ENCODE measurements at regions not wholly inside any gene's neighbourhood (a gene's known extent, or its start where the extent isn't known, plus 50 kb on each side); places are given as distances from the start of the nearest gene placed in this dataset.

DNA sequence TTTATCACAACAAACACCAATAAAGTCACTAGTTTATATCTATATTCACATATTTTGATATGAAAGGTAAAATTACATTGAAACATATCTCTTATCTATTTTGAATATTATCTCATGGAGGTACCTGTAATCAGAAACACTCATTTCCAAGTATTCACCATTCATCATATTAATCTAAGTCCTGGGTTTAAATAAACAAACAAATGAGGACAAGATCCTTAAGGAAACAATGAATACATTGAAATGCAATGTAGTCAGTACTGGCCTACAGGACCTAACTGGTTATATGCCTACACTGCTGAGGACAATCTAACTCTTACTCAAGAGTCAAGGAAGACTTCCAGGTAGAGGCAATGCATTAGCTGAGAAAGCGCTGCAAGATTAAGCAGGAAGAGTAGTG lies 1411.9 kb upstream of the RAG2 start:
- no peaks in the 10 kb centered on the region for H3K36me3 ChIP-seq (ENCODE audit: control insufficient read depth, insufficient read depth, low read length)
- no peak overlapping the region for H3K27ac ChIP-seq (ENCODE audit: low read depth, low read length)
- DNase-seq = no peak
- H3K27me3 ChIP-seq (ENCODE audit: control insufficient read depth, insufficient read depth, low read length, poor library complexity, severe bottlenecking) = no peaks in the 10 kb centered on the region
- H3K9me3 ChIP-seq (ENCODE audit: control insufficient read depth, low read length) = no peaks in the 10 kb centered on the region
- H3K36me3 Mint-ChIP-seq (ENCODE audit: low read depth) = no peaks in the 10 kb centered on the region
- no peak overlapping the region for H3K4me3 Mint-ChIP-seq
- H3K9me3 Mint-ChIP-seq = no peaks in the 10 kb centered on the region
- H3K27me3 Mint-ChIP-seq (ENCODE audit: insufficient read depth) = no peaks in the 10 kb centered on the region
- 100% methylated on average over 1 of the region's 1 CpG; no CpG with 5 or more reads in 1 of the 2 experiments for WGBS, 2 experiments (ENCODE audit: insufficient coverage in 1 of 2, insufficient read length in 1 of 2)
- no peaks in the 10 kb centered on the region for H3K4me1 ChIP-seq (ENCODE audit: control insufficient read depth, insufficient read depth, low read length)
- TF ChIP-seq, protein P1, sequence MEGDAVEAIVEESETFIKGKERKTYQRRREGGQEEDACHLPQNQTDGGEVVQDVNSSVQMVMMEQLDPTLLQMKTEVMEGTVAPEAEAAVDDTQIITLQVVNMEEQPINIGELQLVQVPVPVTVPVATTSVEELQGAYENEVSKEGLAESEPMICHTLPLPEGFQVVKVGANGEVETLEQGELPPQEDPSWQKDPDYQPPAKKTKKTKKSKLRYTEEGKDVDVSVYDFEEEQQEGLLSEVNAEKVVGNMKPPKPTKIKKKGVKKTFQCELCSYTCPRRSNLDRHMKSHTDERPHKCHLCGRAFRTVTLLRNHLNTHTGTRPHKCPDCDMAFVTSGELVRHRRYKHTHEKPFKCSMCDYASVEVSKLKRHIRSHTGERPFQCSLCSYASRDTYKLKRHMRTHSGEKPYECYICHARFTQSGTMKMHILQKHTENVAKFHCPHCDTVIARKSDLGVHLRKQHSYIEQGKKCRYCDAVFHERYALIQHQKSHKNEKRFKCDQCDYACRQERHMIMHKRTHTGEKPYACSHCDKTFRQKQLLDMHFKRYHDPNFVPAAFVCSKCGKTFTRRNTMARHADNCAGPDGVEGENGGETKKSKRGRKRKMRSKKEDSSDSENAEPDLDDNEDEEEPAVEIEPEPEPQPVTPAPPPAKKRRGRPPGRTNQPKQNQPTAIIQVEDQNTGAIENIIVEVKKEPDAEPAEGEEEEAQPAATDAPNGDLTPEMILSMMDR (conservative IDR thresholded peaks at IDR 0.05) = no peak
- no peak overlapping the region for H3K27ac Mint-ChIP-seq
- no peaks in the 10 kb centered on the region for H3K4me1 Mint-ChIP-seq
- H3K9ac ChIP-seq (ENCODE audit: extremely low read depth, low read length, poor library complexity, severe bottlenecking) = no peak overlapping the region
- H3K4me3 ChIP-seq (ENCODE audit: low read length) = no peak overlapping the region

DNA sequence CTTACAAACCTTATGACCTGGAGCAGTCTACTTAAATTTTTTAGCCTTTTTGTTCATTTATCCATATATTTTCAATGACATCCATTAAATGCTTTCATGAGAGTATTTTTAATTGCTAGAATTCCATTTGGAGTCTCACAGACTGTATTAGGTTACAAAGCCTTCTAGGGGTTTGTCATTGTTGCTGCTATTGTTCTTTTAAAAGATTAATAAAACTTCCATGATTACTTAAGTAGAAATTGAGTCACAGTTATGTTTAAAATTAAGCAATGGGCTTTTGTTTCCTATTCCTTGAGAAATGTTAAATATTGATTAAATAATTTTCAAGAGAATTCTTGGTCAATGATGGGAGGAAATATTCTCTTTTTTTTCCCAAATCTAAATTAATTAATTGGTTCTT lies 1408.4 kb upstream of the RAG2 start:
- Histone ChIP-seq H3K4me3 (ENCODE audit: low read length) (no peak overlapping the region), H3K4me1 (ENCODE audit: control insufficient read depth, insufficient read depth, low read length) (no peaks in the 10 kb centered on the region), H3K36me3 (ENCODE audit: control insufficient read depth, insufficient read depth, low read length) (no peaks in the 10 kb centered on the region), H3K27me3 (ENCODE audit: control insufficient read depth, insufficient read depth, low read length, poor library complexity, severe bottlenecking) (no peaks in the 10 kb centered on the region), H3K27ac (ENCODE audit: low read depth, low read length) (no peak overlapping the region), H3K9me3 (ENCODE audit: control insufficient read depth, low read length) (no peaks in the 10 kb centered on the region), H3K9ac (ENCODE audit: extremely low read depth, low read length, poor library complexity, severe bottlenecking) (no peak overlapping the region)
- TF ChIP-seq, protein P1 (conservative IDR thresholded peaks at IDR 0.05) = no peak
- DNase-seq = no peak
- no peaks in the 10 kb centered on the region for H3K27me3 Mint-ChIP-seq (ENCODE audit: insufficient read depth)
- H3K9me3 Mint-ChIP-seq = peaks cover 5% of the 10 kb centered on the region
- H3K27ac Mint-ChIP-seq = no peak overlapping the region
- H3K4me1 Mint-ChIP-seq = no peaks in the 10 kb centered on the region
- H3K36me3 Mint-ChIP-seq (ENCODE audit: low read depth) = peaks cover 3% of the 10 kb centered on the region
- H3K4me3 Mint-ChIP-seq = no peak overlapping the region

DNA sequence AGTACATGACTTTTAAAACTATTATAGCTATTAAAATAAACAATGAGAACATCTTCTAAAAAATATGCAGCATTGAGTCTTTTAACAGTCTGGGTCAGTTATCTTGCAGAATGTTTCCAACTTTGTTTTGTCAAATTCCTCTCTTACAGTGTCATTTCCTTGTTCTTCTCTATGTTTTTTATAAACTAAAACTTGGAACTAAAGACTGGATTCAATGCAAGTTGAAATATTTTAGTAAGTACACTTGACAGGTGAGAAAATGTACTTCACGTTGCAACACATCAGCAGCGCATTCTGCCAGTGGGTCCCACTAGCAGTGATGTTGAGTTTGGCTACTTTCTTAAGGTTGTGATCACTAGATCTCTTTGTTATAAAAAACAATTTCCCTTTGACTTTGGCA lies 1407.6 kb upstream of the RAG2 start:
- H3K9me3 Mint-ChIP-seq = peaks cover 5% of the 10 kb centered on the region
- Histone ChIP-seq H3K27ac (ENCODE audit: low read depth, low read length) (no peak overlapping the region), H3K4me1 (ENCODE audit: control insufficient read depth, insufficient read depth, low read length) (no peaks in the 10 kb centered on the region), H3K27me3 (ENCODE audit: control insufficient read depth, insufficient read depth, low read length, poor library complexity, severe bottlenecking) (no peaks in the 10 kb centered on the region), H3K36me3 (ENCODE audit: control insufficient read depth, insufficient read depth, low read length) (no peaks in the 10 kb centered on the region), H3K9me3 (ENCODE audit: control insufficient read depth, low read length) (no peaks in the 10 kb centered on the region), H3K9ac (ENCODE audit: extremely low read depth, low read length, poor library complexity, severe bottlenecking) (no peak overlapping the region), H3K4me3 (ENCODE audit: low read length) (no peak overlapping the region)
- no peak overlapping the region for H3K4me3 Mint-ChIP-seq
- H3K27ac Mint-ChIP-seq = no peak overlapping the region
- DNase-seq = no peak
- TF ChIP-seq, protein P1 (conservative IDR thresholded peaks at IDR 0.05) = no peak
- H3K36me3 Mint-ChIP-seq (ENCODE audit: low read depth) = peaks cover 3% of the 10 kb centered on the region
- WGBS, 2 experiments (ENCODE audit: insufficient coverage in 1 of 2, insufficient read length in 1 of 2) = 100% methylated on average over 2 of the region's 2 CpGs
- no peaks in the 10 kb centered on the region for H3K27me3 Mint-ChIP-seq (ENCODE audit: insufficient read depth)
- H3K4me1 Mint-ChIP-seq = no peaks in the 10 kb centered on the region
